ENCODE measurements at regions not wholly inside any gene's neighbourhood (a gene's known extent, or its start where the extent isn't known, plus 50 kb on each side); places are given as distances from the start of the nearest gene placed in this dataset.

DNA sequence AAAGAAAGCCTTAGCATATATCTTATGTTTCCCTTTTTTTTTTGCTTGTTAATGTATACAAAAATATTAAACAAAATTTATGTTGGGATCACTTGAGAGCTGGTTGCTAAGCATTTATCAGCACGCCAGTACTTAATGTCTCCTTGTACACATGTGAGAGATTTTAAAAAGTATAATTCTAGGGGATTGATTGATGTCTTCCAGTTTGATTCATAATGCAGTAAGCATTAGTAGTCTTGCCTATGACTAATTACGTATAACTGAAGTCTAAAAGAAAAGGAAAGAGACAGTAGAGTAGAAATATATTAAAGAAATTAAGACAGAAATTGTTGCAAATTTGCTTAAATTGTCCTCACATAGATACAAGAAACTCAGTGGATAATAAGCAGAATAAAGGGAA, 1630.4 kb upstream of the B3GALT2 start (continued):
- TF ChIP-seq, protein P1, sequence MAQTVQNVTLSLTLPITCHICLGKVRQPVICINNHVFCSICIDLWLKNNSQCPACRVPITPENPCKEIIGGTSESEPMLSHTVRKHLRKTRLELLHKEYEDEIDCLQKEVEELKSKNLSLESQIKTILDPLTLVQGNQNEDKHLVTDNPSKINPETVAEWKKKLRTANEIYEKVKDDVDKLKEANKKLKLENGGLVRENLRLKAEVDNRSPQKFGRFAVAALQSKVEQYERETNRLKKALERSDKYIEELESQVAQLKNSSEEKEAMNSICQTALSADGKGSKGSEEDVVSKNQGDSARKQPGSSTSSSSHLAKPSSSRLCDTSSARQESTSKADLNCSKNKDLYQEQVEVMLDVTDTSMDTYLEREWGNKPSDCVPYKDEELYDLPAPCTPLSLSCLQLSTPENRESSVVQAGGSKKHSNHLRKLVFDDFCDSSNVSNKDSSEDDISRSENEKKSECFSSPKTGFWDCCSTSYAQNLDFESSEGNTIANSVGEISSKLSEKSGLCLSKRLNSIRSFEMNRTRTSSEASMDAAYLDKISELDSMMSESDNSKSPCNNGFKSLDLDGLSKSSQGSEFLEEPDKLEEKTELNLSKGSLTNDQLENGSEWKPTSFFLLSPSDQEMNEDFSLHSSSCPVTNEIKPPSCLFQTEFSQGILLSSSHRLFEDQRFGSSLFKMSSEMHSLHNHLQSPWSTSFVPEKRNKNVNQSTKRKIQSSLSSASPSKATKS (CRISPR knock-in tag; IDR thresholded peaks at IDR 0.05): no peak
- TF ChIP-seq, protein P2, sequence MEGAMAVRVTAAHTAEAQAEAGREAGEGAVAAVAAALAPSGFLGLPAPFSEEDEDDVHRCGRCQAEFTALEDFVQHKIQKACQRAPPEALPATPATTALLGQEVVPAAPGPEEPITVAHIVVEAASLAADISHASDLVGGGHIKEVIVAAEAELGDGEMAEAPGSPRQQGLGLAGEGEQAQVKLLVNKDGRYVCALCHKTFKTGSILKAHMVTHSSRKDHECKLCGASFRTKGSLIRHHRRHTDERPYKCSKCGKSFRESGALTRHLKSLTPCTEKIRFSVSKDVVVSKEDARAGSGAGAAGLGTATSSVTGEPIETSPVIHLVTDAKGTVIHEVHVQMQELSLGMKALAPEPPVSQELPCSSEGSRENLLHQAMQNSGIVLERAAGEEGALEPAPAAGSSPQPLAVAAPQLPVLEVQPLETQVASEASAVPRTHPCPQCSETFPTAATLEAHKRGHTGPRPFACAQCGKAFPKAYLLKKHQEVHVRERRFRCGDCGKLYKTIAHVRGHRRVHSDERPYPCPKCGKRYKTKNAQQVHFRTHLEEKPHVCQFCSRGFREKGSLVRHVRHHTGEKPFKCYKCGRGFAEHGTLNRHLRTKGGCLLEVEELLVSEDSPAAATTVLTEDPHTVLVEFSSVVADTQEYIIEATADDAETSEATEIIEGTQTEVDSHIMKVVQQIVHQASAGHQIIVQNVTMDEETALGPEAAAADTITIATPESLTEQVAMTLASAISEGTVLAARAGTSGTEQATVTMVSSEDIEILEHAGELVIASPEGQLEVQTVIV (CRISPR knock-in tag; IDR thresholded peaks at IDR 0.05; ENCODE audit: borderline replicate concordance): no peak
- TF ChIP-seq TCF7 (IDR thresholded peaks at IDR 0.05; ENCODE audit: borderline replicate concordance) (no peak), ARNT (IDR thresholded peaks at IDR 0.05) (no peak), ZNF436 (CRISPR knock-in tag; IDR thresholded peaks at IDR 0.05) (no peak)
- TF ChIP-seq, protein P3, sequence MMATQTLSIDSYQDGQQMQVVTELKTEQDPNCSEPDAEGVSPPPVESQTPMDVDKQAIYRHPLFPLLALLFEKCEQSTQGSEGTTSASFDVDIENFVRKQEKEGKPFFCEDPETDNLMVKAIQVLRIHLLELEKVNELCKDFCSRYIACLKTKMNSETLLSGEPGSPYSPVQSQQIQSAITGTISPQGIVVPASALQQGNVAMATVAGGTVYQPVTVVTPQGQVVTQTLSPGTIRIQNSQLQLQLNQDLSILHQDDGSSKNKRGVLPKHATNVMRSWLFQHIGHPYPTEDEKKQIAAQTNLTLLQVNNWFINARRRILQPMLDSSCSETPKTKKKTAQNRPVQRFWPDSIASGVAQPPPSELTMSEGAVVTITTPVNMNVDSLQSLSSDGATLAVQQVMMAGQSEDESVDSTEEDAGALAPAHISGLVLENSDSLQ (IDR thresholded peaks at IDR 0.05): no peak

Measured in K562 (cell line).